Activated T-helper 1 cell treated with anti-CD3 and anti-CD28 coated beads, Interleukin-12 subunit alpha, Interleukin-12 subunit beta, Interleukin-2, Interleukin-4 antibody, amounts not matched to agents 30 ng/mL and 10 ng/mL and 1 ng/mL, durations not matched to agents 14 hours and 24 hours and 36 hours (primary cell): ENCODE measurements at regions not wholly inside any gene's neighbourhood (a gene's known extent, or its start where the extent isn't known, plus 50 kb on each side); places are given as distances from the start of the nearest gene placed in this dataset.

ENCODE experiments used
- DNase-seq: peaks from one replicate; pipeline ENCODE4 v3.0.0; 2021; ENCODE audit warnings: low spot score
- H3K27ac Mint-ChIP-seq: one replicate; pipeline ENCODE4 v1.8.0; 2021; ENCODE audit warnings: mild to moderate bottlenecking, mixed read lengths
- H3K27me3 Mint-ChIP-seq: one replicate; pipeline ENCODE4 v1.8.0; 2022; ENCODE audit warnings: mild to moderate bottlenecking, moderate library complexity, mixed read lengths; ENCODE audit not compliant: insufficient read depth
- H3K36me3 Mint-ChIP-seq: one replicate; pipeline ENCODE4 v1.8.0; 2021; ENCODE audit warnings: low read depth, mixed read lengths
- H3K4me1 Mint-ChIP-seq: one replicate; pipeline ENCODE4 v1.8.0; 2021; ENCODE audit warnings: low read depth, mixed read lengths
- H3K4me3 Mint-ChIP-seq: one replicate; pipeline ENCODE4 v1.8.0; 2021; ENCODE audit warnings: mild to moderate bottlenecking, moderate library complexity, mixed read lengths
- H3K9me3 Mint-ChIP-seq: one replicate; pipeline ENCODE4 v1.8.0; 2021; ENCODE audit warnings: mixed read lengths
- intact Hi-C: fragments of 100-400 bp; cut with micrococcal nuclease; formaldehyde crosslinking; loops from one replicate; pipeline ENCODE4 v1.15.1; 2024

DNA sequence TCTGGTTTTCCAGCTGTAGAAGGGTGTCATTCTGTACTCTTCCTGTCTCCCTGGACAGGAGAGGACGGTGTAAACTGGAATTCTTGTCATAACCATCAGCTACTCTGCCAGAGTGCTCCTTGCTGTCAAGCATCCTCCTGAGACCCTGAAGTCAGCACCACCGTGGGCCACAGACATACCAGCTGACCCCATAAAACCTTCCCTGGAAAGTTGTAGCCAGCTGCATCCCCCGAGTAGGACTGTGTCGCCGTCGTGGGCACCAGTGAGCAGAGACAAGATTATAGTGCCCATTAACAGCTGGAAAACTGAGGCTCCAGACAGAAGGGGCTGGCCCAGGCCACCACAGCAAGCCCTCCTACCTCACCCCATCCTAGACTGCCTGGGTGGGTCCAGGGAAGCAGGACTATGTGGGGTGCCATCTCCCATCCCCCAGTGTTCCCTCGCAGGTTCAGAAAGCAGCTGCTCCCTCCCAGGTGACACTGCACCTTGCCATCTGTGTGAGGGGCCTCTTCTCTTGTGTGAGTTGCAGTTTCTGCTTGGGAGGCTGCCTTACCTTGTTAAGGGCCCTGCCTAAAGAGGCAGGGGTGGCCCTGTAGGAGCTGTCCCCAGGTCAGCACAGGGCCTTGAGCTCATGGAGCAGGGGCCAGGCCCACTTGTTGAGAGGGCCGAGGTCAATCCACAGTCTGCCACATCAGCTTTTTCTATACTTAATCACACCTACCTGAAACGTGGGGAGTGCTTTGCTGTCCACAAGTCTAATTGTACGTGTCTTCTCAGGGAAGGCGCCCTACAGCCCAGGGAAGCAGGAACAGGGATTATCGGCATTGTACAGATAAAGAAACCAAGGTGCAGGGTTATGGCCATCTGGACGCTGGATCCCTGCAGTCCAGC, 191.9 kb upstream of the LINGO1 start:
- H3K36me3 Mint-ChIP-seq: no peaks in the 10 kb centered on the region
- no peaks in the 10 kb centered on the region for H3K4me1 Mint-ChIP-seq
- H3K27ac Mint-ChIP-seq: no peak overlapping the region
- intact Hi-C loops: no loop called here
- H3K27me3 Mint-ChIP-seq: peaks cover 22% of the 10 kb centered on the region
- no peaks in the 10 kb centered on the region for H3K9me3 Mint-ChIP-seq
- DNase-seq: no peak
- H3K4me3 Mint-ChIP-seq: no peak overlapping the region

DNA sequence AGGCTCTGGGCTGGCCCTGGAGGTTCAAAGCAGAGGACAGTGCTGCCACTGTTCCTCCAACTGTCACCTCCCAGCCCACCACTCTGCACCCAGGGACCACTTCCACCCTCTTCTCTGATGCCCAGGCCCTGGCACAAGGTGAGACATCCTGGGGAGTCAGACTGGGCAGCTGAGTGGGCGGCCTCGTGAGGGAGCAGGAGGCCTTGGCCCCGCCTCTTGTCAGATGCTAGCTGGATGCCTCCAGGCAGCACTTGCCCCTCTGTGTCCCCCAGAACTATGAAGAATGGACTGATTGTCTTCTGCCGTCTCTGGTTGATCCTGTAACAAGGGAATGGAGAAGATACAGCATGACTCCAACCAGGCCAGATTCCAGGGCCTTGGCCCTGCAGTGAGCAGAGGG, 191.0 kb upstream of the LINGO1 start:
- H3K27me3 Mint-ChIP-seq: peaks cover 22% of the 10 kb centered on the region
- no peak for DNase-seq
- no peaks in the 10 kb centered on the region for H3K36me3 Mint-ChIP-seq
- H3K27ac Mint-ChIP-seq: no peak overlapping the region
- H3K9me3 Mint-ChIP-seq: no peaks in the 10 kb centered on the region
- intact Hi-C loops: no loop called here
- H3K4me3 Mint-ChIP-seq: no peak overlapping the region
- no peaks in the 10 kb centered on the region for H3K4me1 Mint-ChIP-seq

DNA sequence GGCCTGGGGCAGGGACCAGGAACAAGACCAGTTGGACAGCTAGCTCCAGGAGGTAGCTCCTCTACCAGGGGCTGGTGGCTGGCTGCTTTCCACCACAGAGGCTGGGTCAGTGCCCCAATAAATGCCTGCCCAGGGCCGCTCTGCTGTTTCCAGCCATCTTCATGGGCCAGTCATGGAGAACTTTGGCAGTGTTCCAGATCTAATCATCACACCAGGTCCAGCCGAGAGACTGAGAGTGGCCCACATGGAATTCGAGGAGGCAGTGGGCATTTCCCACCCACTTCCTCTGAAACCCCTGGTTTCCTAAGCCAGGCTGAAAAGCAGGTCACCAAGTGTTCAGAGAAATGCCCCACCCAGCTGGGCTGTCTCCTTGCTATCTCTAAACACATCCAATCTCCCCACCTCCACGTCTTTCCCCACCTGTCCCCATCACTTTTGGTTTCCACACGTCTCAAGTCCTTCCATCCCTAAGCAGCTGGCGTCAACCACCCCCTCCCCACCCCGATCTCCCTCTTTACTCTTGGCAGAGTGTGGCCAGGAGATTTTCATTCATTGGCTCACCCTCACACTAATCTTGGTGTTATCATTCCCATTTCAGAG, 190.0 kb upstream of the LINGO1 start:
- no peak for DNase-seq
- no peaks in the 10 kb centered on the region for H3K4me1 Mint-ChIP-seq
- intact Hi-C loops: no loop called here
- H3K9me3 Mint-ChIP-seq: no peaks in the 10 kb centered on the region
- peaks cover 29% of the 10 kb centered on the region for H3K27me3 Mint-ChIP-seq
- no peaks in the 10 kb centered on the region for H3K36me3 Mint-ChIP-seq
- no peak overlapping the region for H3K27ac Mint-ChIP-seq
- H3K4me3 Mint-ChIP-seq: no peak overlapping the region

GRCh38 chr15:77821959-77822256, 189.2 kb upstream of the LINGO1 start:
- H3K9me3 Mint-ChIP-seq: no peaks in the 10 kb centered on the region
- H3K36me3 Mint-ChIP-seq: no peaks in the 10 kb centered on the region
- peaks cover 33% of the 10 kb centered on the region for H3K27me3 Mint-ChIP-seq
- no peak overlapping the region for H3K27ac Mint-ChIP-seq
- H3K4me3 Mint-ChIP-seq: no peak overlapping the region
- intact Hi-C loops: loop anchor here (1.0 kb wide), 1 partner anchor 188 kb away; no protein-coding TSS in a partner anchor
- no peaks in the 10 kb centered on the region for H3K4me1 Mint-ChIP-seq
- DNase-seq: no peak

DNA sequence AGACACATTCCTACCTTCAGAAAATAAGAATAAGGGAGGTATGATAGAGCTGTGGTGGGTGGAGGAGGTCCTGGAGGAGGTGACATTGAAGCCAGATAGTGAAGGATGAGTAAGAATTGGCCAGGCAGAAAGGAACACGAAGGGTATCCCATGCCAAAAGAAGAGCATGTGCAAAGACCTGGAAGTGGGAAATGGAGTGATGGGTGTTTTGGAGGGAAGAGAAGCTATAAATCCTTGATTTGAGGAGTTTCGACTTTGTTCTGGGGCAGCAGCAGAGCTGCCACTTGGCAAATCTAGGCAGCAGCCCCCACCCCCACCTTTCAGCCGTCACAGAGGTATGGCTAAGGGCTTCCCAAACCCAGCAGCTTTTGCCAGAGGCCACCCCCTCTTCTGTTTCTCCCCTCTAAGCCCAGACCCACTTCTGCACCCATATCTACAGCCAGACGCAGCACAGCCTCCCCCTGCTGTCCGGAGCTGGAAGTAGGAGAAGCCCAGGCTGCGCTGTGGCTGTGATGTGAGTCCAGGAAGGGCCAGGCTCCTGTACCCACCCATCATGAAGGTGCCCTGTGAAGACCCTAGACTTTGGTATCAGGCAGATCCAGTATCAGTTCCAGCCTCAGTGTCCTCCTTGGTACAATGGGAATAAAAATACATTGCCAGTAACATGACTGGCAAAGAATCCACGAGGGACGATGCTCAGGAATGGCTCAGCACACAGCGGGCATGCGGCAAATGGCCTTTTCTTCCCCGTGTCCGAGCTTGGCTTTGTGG, 188.7 kb upstream of the LINGO1 start:
- Mint-ChIP-seq H3K27me3 (peaks cover 33% of the 10 kb centered on the region), H3K9me3 (no peaks in the 10 kb centered on the region), H3K4me3 (no peak overlapping the region), H3K4me1 (no peaks in the 10 kb centered on the region), H3K27ac (no peak overlapping the region), H3K36me3 (no peaks in the 10 kb centered on the region)
- intact Hi-C loops: loop anchor here (1.0 kb wide), 1 partner anchor 187 kb away; no protein-coding TSS in a partner anchor
- DNase-seq: no peak

GRCh38 chr15:77819851-77820728, 187.4 kb upstream of the LINGO1 start:
- intact Hi-C loops: no loop called here
- no peak for DNase-seq
- H3K27ac Mint-ChIP-seq: no peak overlapping the region
- H3K4me3 Mint-ChIP-seq: no peak overlapping the region
- H3K4me1 Mint-ChIP-seq: no peaks in the 10 kb centered on the region
- H3K9me3 Mint-ChIP-seq: no peaks in the 10 kb centered on the region
- peaks cover 33% of the 10 kb centered on the region for H3K27me3 Mint-ChIP-seq
- H3K36me3 Mint-ChIP-seq: no peaks in the 10 kb centered on the region

GRCh38 chr15:77819048-77819850, 186.5 kb upstream of the LINGO1 start:
- no peaks in the 10 kb centered on the region for H3K9me3 Mint-ChIP-seq
- no peaks in the 10 kb centered on the region for H3K36me3 Mint-ChIP-seq
- H3K4me1 Mint-ChIP-seq: no peaks in the 10 kb centered on the region
- intact Hi-C loops: no loop called here
- H3K4me3 Mint-ChIP-seq: no peak overlapping the region
- no peak for DNase-seq
- H3K27me3 Mint-ChIP-seq: peaks cover 33% of the 10 kb centered on the region
- H3K27ac Mint-ChIP-seq: no peak overlapping the region

DNA sequence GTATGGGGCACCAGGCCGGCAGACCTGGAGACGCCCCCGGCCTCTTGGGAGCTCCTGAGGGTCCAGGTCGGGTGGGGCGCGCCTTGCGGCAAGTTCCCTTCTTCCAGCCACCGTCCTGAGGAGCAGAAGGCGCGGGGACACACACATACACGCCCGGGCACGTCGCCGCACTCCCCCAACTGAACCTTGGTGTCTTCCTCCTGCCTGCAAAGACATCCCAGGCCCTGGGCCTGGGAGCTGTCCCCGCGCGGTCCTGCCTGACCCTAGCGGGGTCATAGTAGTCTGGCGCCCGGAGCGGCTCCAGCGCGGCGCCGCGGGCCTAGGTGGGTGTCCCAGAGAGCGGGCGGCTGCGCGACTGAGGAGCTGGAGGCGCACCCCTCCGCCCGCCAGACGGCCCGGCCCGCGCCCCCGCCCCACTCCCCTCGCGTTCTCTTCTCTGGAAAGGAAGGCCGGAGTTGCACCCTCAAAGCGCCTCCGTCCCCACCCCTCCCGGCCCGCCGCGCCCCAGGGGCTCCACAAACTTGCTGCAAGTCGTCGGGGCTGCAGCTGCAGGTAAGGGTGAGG, 185.9 kb upstream of the LINGO1 start:
- intact Hi-C loops: no loop called here
- no peaks in the 10 kb centered on the region for H3K9me3 Mint-ChIP-seq
- no peaks in the 10 kb centered on the region for H3K36me3 Mint-ChIP-seq
- no peak overlapping the region for H3K4me3 Mint-ChIP-seq
- peaks cover 33% of the 10 kb centered on the region for H3K27me3 Mint-ChIP-seq
- no peak overlapping the region for H3K27ac Mint-ChIP-seq
- no peaks in the 10 kb centered on the region for H3K4me1 Mint-ChIP-seq
- DNase-seq: no peak

DNA sequence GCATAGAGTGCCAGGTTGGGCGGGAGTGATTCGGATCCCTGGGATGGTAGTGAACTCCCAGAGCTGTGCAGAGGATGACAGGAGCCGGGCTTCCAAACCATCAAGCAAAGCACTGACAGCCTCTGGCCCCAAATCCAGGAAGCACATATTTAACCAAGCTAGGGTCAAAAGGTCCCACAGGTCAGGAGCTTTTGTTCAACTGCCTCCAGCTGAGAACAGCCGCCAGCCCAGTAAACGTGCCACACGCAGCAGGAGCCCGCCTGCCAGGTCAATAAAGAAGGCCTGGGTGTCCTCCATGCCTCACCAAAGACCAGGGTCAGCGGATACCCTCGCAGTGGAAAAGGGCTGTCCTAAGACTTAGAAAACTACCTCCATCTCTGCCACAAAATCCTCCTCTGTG, 184.7 kb upstream of the LINGO1 start:
- H3K9me3 Mint-ChIP-seq: no peaks in the 10 kb centered on the region
- no peak overlapping the region for H3K4me3 Mint-ChIP-seq
- intact Hi-C loops: no loop called here
- no peak for DNase-seq
- H3K27me3 Mint-ChIP-seq: peaks cover 28% of the 10 kb centered on the region
- no peaks in the 10 kb centered on the region for H3K36me3 Mint-ChIP-seq
- no peaks in the 10 kb centered on the region for H3K4me1 Mint-ChIP-seq
- H3K27ac Mint-ChIP-seq: no peak overlapping the region

- Mint-ChIP-seq H3K27ac (no peak overlapping the region), H3K9me3 (no peaks in the 10 kb centered on the region), H3K36me3 (no peaks in the 10 kb centered on the region), H3K4me1 (no peaks in the 10 kb centered on the region), H3K4me3 (no peak overlapping the region), H3K27me3 (peaks cover 25% of the 10 kb centered on the region)
- intact Hi-C loops: no loop called here
- no peak for DNase-seq
These were observed 184.3 kb upstream of the LINGO1 start for GRCh38 chr15:77816983-77817382.

DNA sequence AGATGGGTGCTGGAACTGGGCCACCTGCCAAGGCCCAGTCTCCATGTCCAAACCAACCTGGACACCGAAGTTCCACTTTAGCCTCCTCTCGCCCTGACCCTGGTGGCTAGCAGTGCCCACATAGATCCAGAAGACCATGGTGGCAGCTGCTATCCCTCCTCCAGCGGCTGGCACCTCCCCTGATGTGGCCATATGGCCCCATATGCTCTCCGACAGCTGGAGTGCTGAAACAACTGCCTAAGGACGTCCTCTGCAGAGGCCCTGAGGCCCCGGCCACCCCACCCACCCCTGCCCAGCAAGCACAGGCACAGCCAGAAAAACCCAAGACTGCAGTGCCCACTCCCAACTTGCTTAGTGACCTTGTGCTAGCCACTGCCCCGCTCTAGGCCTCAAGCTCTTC, 182.3 kb upstream of the LINGO1 start:
- Mint-ChIP-seq H3K9me3 (no peaks in the 10 kb centered on the region), H3K27me3 (peaks cover 11% of the 10 kb centered on the region), H3K36me3 (no peaks in the 10 kb centered on the region), H3K4me3 (no peak overlapping the region), H3K27ac (no peak overlapping the region), H3K4me1 (no peaks in the 10 kb centered on the region)
- DNase-seq: no peak
- intact Hi-C loops: no loop called here

- H3K4me1 Mint-ChIP-seq: no peaks in the 10 kb centered on the region
- H3K9me3 Mint-ChIP-seq: no peaks in the 10 kb centered on the region
- H3K27ac Mint-ChIP-seq: no peak overlapping the region
- peaks cover 3% of the 10 kb centered on the region for H3K27me3 Mint-ChIP-seq
- H3K36me3 Mint-ChIP-seq: no peaks in the 10 kb centered on the region
- intact Hi-C loops: no loop called here
- no peak for DNase-seq
- H3K4me3 Mint-ChIP-seq: no peak overlapping the region
These were observed 180.0 kb upstream of the LINGO1 start for GRCh38 chr15:77812664-77813063.
